Activated B cell treated with CpG ODN at 0.5 μM for 24 hours (primary cell): ENCODE measurements at regions not wholly inside any gene's neighbourhood (a gene's known extent, or its start where the extent isn't known, plus 50 kb on each side); places are given as distances from the start of the nearest gene placed in this dataset.

ENCODE experiments used
- ATAC-seq: fragments of 200-7000 bp; cut with Tn5 transposase; one replicate; pipeline ENCODE4 v1.10.0; 2021; ENCODE audit warnings: low read depth, mild to moderate bottlenecking, moderate library complexity
- CTCF ChIA-PET: fragments of 350-600 bp; sonication (Branson Sonifier 250); formaldehyde crosslinking; loops from one replicate; lab custom pipeline; 2021; ENCODE audit warnings: antibody characterized with exemption; lab: Charles Lee
- POLR2A ChIA-PET: fragments of 350-600 bp; sonication (Branson Sonifier 250); formaldehyde crosslinking; loops from one replicate; lab custom pipeline; 2021; ENCODE audit warnings: antibody characterized with exemption; lab: Charles Lee
- DNase-seq: peaks from one replicate; pipeline ENCODE4 v3.0.0; 2022
- H3K27ac Mint-ChIP-seq: one replicate; pipeline ENCODE4 v1.8.0; 2020; ENCODE audit warnings: mixed read lengths
- H3K27me3 Mint-ChIP-seq: one replicate; pipeline ENCODE4 v1.8.0; 2021; ENCODE audit warnings: mixed read lengths
- H3K36me3 Mint-ChIP-seq: one replicate; pipeline ENCODE4 v1.8.0; 2021; ENCODE audit warnings: low read depth, mixed read lengths
- H3K4me1 Mint-ChIP-seq: one replicate; pipeline ENCODE4 v1.8.0; 2021; ENCODE audit warnings: mixed read lengths
- H3K4me3 Mint-ChIP-seq: one replicate; pipeline ENCODE4 v1.8.0; 2020; ENCODE audit warnings: mild to moderate bottlenecking, mixed read lengths
- H3K9me3 Mint-ChIP-seq: one replicate; pipeline ENCODE4 v1.8.0; 2020; ENCODE audit warnings: mixed read lengths
- CTCF ChIP-seq: fragments of 200-600 bp; IDR thresholded peaks from one replicate; pipeline ENCODE4 v1.8.0; 2022; ENCODE audit warnings: antibody characterized with exemption, mild to moderate bottlenecking
- intact Hi-C: fragments of 100-400 bp; cut with micrococcal nuclease; formaldehyde crosslinking; loops from one replicate; pipeline ENCODE4 v1.15.1; 2024

GRCh38 chr5:165495829-165496380 is 1990.5 kb downstream of the MAT2B start:
- intact Hi-C loops, result no loop called here
- ATAC-seq (no peak), DNase-seq (no peak)
- Mint-ChIP-seq H3K36me3 (no peaks in the 10 kb centered on the region), H3K4me3 (no peak overlapping the region), H3K27me3 (no peaks in the 10 kb centered on the region), H3K27ac (no peak overlapping the region), H3K4me1 (no peaks in the 10 kb centered on the region), H3K9me3 (no peaks in the 10 kb centered on the region)
- ChIA-PET POLR2A (no interaction called here), CTCF (interaction anchor here (0.7 kb wide), 1 partner anchor 210 kb away, joined by 4 read pairs; no protein-coding TSS in a partner anchor)
- TF ChIP-seq CTCF, result no peak

- ChIA-PET CTCF (no interaction called here), POLR2A (no interaction called here)
- Mint-ChIP-seq H3K4me3 (no peak overlapping the region), H3K4me1 (no peaks in the 10 kb centered on the region), H3K27me3 (no peaks in the 10 kb centered on the region), H3K27ac (no peak overlapping the region), H3K36me3 (no peaks in the 10 kb centered on the region), H3K9me3 (no peaks in the 10 kb centered on the region)
- intact Hi-C loops, result no loop called here
- DNase-seq, result no peak
- no peak for TF ChIP-seq CTCF
- no peak for ATAC-seq
These were observed 1992.3 kb downstream of the MAT2B start for GRCh38 chr5:165497707-165498106.

- POLR2A ChIA-PET, result no interaction called here
- no peaks in the 10 kb centered on the region for H3K27me3 Mint-ChIP-seq
- no peak for ATAC-seq
- no peaks in the 10 kb centered on the region for H3K36me3 Mint-ChIP-seq
- intact Hi-C loops, result no loop called here
- peaks cover 2% of the 10 kb centered on the region for H3K9me3 Mint-ChIP-seq
- H3K4me1 Mint-ChIP-seq, result no peaks in the 10 kb centered on the region
- DNase-seq, result no peak
- CTCF ChIA-PET, result no interaction called here
- no peak overlapping the region for H3K27ac Mint-ChIP-seq
- no peak overlapping the region for H3K4me3 Mint-ChIP-seq
- no peak for TF ChIP-seq CTCF
These were observed 1997.7 kb downstream of the MAT2B start for GRCh38 chr5:165502893-165503691.

GRCh38 chr5:165504674-165505073 is 1999.3 kb downstream of the MAT2B start:
- intact Hi-C loops, result no loop called here
- no peak overlapping the region for H3K27ac Mint-ChIP-seq
- no peaks in the 10 kb centered on the region for H3K27me3 Mint-ChIP-seq
- no peaks in the 10 kb centered on the region for H3K36me3 Mint-ChIP-seq
- POLR2A ChIA-PET, result no interaction called here
- TF ChIP-seq CTCF, result no peak
- H3K9me3 Mint-ChIP-seq, result peaks cover 6% of the 10 kb centered on the region
- no peak overlapping the region for H3K4me3 Mint-ChIP-seq
- CTCF ChIA-PET, result no interaction called here
- no peak for DNase-seq
- no peak for ATAC-seq
- H3K4me1 Mint-ChIP-seq, result no peaks in the 10 kb centered on the region

GRCh38 chr5:165508286-165508685 is 2002.9 kb downstream of the MAT2B start:
- H3K27me3 Mint-ChIP-seq, result no peaks in the 10 kb centered on the region
- H3K36me3 Mint-ChIP-seq, result no peaks in the 10 kb centered on the region
- no peaks in the 10 kb centered on the region for H3K4me1 Mint-ChIP-seq
- intact Hi-C loops, result no loop called here
- no peak for TF ChIP-seq CTCF
- H3K4me3 Mint-ChIP-seq, result no peak overlapping the region
- CTCF ChIA-PET, result no interaction called here
- H3K27ac Mint-ChIP-seq, result no peak overlapping the region
- no peak for DNase-seq
- ATAC-seq, result no peak
- peaks cover 6% of the 10 kb centered on the region for H3K9me3 Mint-ChIP-seq
- POLR2A ChIA-PET, result no interaction called here
